CD14-positive monocyte (primary cell): ENCODE measurements at regions not wholly inside any gene's neighbourhood (a gene's known extent, or its start where the extent isn't known, plus 50 kb on each side); places are given as distances from the start of the nearest gene placed in this dataset.
"Not testable (repeated sequence)": the region's sequence is repeated elsewhere in the genome, so short reads cannot be mapped to it uniquely, and the experiment has no call there.

Experiments
- DNase-seq, 3 donors: peaks; one replicate each; pipeline ENCODE4 v3.0.0-alpha.2; 2011 to 2022
- H2AFZ ChIP-seq: 2 replicates; pipeline ENCODE4 v1.6.0; 2012; ENCODE audit warnings: mild to moderate bottlenecking, low read depth, low read length, inconsistent platforms; ENCODE audit not compliant: insufficient read depth, poor library complexity, severe bottlenecking
- H3K27ac ChIP-seq, 2 donors: 1 replicate in 1 of 2; 2 replicates in 1 of 2; pipeline ENCODE4 v1.5.1; 2012 to 2013; ENCODE audit warnings: low read length in 2 of 2, control low read depth in 1 of 2, inconsistent platforms in 1 of 2, low read depth in 1 of 2, mild to moderate bottlenecking in 1 of 2
- H3K27me3 ChIP-seq, 2 donors: one replicate each; pipeline versions ENCODE4 v1.6.0 to v1.6.1; 2011 to 2013; ENCODE audit warnings: low read length in 2 of 2; ENCODE audit not compliant: control insufficient read depth in 2 of 2, insufficient read depth in 2 of 2
- H3K36me3 ChIP-seq, 2 donors: replicated peaks in 1 of 2; 1 replicate in 1 of 2; 2 replicates in 1 of 2; pipeline versions ENCODE4 v1.5.1 to v1.6.1; 2012 to 2013; ENCODE audit warnings: low read length in 2 of 2, control low read depth in 1 of 2, inconsistent platforms in 1 of 2, mild to moderate bottlenecking in 1 of 2; ENCODE audit not compliant: insufficient read depth in 2 of 2, control insufficient read depth in 1 of 2
- H3K4me1 ChIP-seq, 2 donors: 1 replicate in 1 of 2; 2 replicates in 1 of 2; pipeline versions ENCODE4 v1.5.1 to v1.6.1; 2012 to 2013; ENCODE audit warnings: low read length in 2 of 2, control low read depth in 1 of 2, inconsistent platforms in 1 of 2, mild to moderate bottlenecking in 1 of 2, moderate library complexity in 1 of 2; ENCODE audit not compliant: insufficient read depth in 2 of 2, control insufficient read depth in 1 of 2
- H3K4me2 ChIP-seq: replicated peaks from 2 replicates; pipeline ENCODE3; 2012; ENCODE audit warnings: low read length, moderate library complexity, mild to moderate bottlenecking; ENCODE audit not compliant: poor library complexity, severe bottlenecking; ENCODE audit errors: extremely low read depth
- H3K4me3 ChIP-seq, 3 experiments: fragments of 200-600 bp in 1 of 3; sonication (generic) in 1 of 3; replicated peaks in 1 of 3; 1 replicate in 2 of 3; 2 replicates in 1 of 3; pipeline ENCODE4 v1.5.1; 2011 to 2013; ENCODE audit warnings: low read length in 3 of 3, mild to moderate bottlenecking in 3 of 3, control low read depth in 2 of 3, low read depth in 2 of 3, inconsistent platforms in 1 of 3, moderate library complexity in 1 of 3
- H3K79me2 ChIP-seq: 2 replicates; pipeline ENCODE4 v1.6.0; 2012; ENCODE audit warnings: mild to moderate bottlenecking, control low read depth, inconsistent platforms, low read length, moderate library complexity; ENCODE audit not compliant: insufficient read depth
- H3K9ac ChIP-seq: 2 replicates; pipeline ENCODE4 v1.6.0; 2017; ENCODE audit warnings: low read length, mild to moderate bottlenecking; ENCODE audit not compliant: insufficient read depth, poor library complexity, severe bottlenecking
- H3K9me3 ChIP-seq, 2 donors: replicated peaks in 1 of 2; 1 replicate in 1 of 2; 2 replicates in 1 of 2; pipeline versions ENCODE4 v1.5.1 to v1.6.1; 2012 to 2013; ENCODE audit warnings: low read length in 2 of 2, control low read depth in 1 of 2; ENCODE audit not compliant: control insufficient read depth in 1 of 2, insufficient read depth in 1 of 2
- H4K20me1 ChIP-seq: 2 replicates; pipeline ENCODE4 v1.6.0; 2012; ENCODE audit warnings: mild to moderate bottlenecking, low read length, control low read depth, moderate library complexity; ENCODE audit not compliant: insufficient read depth
- H3K27ac Mint-ChIP-seq, 7 donors: one replicate each; pipeline ENCODE4 v1.8.0; 2020; ENCODE audit warnings: mild to moderate bottlenecking in 7 of 7, mixed read lengths in 7 of 7, moderate library complexity in 6 of 7, inconsistent platforms in 2 of 7
- H3K27me3 Mint-ChIP-seq, 3 donors: one replicate each; pipeline ENCODE4 v1.8.0; 2021 to 2022; ENCODE audit warnings: low read depth in 3 of 3, mild to moderate bottlenecking in 3 of 3, mixed read lengths in 3 of 3, moderate library complexity in 3 of 3, inconsistent platforms in 1 of 3
- H3K36me3 Mint-ChIP-seq, 2 donors: one replicate each; pipeline ENCODE4 v1.8.0; 2020; ENCODE audit warnings: mixed read lengths in 2 of 2, inconsistent platforms in 1 of 2, mild to moderate bottlenecking in 1 of 2
- H3K4me1 Mint-ChIP-seq: one replicate; pipeline ENCODE4 v1.8.0; 2020; ENCODE audit warnings: mild to moderate bottlenecking, mixed read lengths
- H3K4me3 Mint-ChIP-seq, 2 donors: one replicate each; pipeline ENCODE4 v1.8.0; 2020; ENCODE audit warnings: mild to moderate bottlenecking in 2 of 2, mixed read lengths in 2 of 2, moderate library complexity in 1 of 2
- H3K9me3 Mint-ChIP-seq, 7 donors: one replicate each; pipeline ENCODE4 v1.8.0; 2020 to 2022; ENCODE audit warnings: mixed read lengths in 7 of 7, mild to moderate bottlenecking in 6 of 7, moderate library complexity in 6 of 7, inconsistent platforms in 2 of 7
- WGBS: methylation state at CpG from one replicate; pipeline ENCODE4 v1.1.5; 2013; ENCODE audit warnings: missing lambda C conversion rate; ENCODE audit not compliant: insufficient coverage; 5-methylcytosine and 5-hydroxymethylcytosine counted together
- intact Hi-C, 2 donors: fragments of 100-400 bp; cut with micrococcal nuclease; formaldehyde crosslinking; loops; one replicate each; pipeline versions ENCODE4 v1.15.0 to v1.15.1; 2023
- TF ChIP-seq, protein P1 (sequence below): fragments of 200-600 bp; IDR thresholded peaks from one replicate; pipeline ENCODE4 v1.8.0; 2022; ENCODE audit warnings: antibody characterized with exemption, mild to moderate bottlenecking

DNA sequence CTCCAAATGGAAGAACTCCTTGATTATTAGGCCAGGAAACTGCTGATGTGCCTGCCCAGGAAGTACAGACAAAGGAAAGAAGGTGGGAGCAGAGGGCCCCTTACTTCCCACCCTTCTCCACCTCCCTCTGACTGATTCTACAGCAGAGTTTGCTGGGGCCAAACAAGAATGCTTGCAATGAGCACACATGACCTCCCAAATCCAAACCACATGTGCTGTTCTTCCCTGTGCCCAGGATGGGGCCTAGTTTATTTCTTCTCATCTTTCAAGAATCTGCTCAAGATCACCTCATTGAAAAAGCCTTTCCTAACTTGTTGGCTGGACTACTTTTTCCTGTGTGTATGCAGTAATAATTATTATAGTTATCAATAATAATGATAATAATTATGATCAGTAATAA, 286.1 kb downstream of the RAB38 start:
- Histone ChIP-seq H3K27me3 (no peaks in the 10 kb centered on the region), H3K36me3 (no peaks in the 10 kb centered on the region)
- H3K9me3 Mint-ChIP-seq: peaks cover 0 to 2% (median 0%) of the 10 kb centered on the region in 7 donors

DNA sequence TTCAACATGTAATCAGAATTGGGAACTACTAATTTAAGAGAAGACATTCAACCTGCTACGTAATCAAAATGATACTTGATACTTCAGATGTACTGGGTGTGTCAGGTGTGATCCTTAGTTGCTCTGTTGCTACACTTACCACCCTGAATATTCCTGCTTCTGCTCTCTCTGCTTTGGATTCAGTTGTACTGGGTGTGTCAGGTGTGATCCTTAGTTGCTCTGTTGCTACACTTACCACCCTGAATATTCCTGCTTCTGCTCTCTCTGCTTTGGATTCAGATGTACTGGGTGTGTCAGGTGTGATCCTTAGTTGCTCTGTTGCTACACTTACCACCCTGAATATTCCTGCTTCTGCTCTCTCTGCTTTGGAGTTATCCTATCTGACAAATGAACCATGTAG, 290.2 kb downstream of the RAB38 start:
- no CpG with 5 or more reads among the region's 1 CpG for WGBS
- H3K4me3 Mint-ChIP-seq, H3K36me3 ChIP-seq, H2AFZ ChIP-seq, H3K27ac ChIP-seq, H3K27ac Mint-ChIP-seq, H3K79me2 ChIP-seq, intact Hi-C loops, H3K4me1 Mint-ChIP-seq, H3K9ac ChIP-seq, H3K9me3 Mint-ChIP-seq, H3K27me3 ChIP-seq, H3K4me1 ChIP-seq, H3K4me3 ChIP-seq, H3K9me3 ChIP-seq, H3K27me3 Mint-ChIP-seq, H3K4me2 ChIP-seq, DNase-seq, H4K20me1 ChIP-seq, H3K36me3 Mint-ChIP-seq: not testable (repeated sequence)

More for the DNA sequence above, 286.1 kb downstream of the RAB38 start:
- intact Hi-C loops: no loop called here
- Mint-ChIP-seq H3K4me1 (no peaks in the 10 kb centered on the region), H3K4me3 (no peak overlapping the region), H3K36me3 (no peaks in the 10 kb centered on the region), H3K27me3 (peaks cover 0 to 1% (median 0%) of the 10 kb centered on the region in 3 donors), H3K27ac (no peak overlapping the region)
- TF ChIP-seq, protein P1, sequence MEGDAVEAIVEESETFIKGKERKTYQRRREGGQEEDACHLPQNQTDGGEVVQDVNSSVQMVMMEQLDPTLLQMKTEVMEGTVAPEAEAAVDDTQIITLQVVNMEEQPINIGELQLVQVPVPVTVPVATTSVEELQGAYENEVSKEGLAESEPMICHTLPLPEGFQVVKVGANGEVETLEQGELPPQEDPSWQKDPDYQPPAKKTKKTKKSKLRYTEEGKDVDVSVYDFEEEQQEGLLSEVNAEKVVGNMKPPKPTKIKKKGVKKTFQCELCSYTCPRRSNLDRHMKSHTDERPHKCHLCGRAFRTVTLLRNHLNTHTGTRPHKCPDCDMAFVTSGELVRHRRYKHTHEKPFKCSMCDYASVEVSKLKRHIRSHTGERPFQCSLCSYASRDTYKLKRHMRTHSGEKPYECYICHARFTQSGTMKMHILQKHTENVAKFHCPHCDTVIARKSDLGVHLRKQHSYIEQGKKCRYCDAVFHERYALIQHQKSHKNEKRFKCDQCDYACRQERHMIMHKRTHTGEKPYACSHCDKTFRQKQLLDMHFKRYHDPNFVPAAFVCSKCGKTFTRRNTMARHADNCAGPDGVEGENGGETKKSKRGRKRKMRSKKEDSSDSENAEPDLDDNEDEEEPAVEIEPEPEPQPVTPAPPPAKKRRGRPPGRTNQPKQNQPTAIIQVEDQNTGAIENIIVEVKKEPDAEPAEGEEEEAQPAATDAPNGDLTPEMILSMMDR: no peak
- Histone ChIP-seq H3K79me2 (no peaks in the 10 kb centered on the region), H3K4me1 (no peaks in the 10 kb centered on the region), H3K9ac (no peak overlapping the region), H3K27ac (no peak overlapping the region), H3K9me3 (no peaks in the 10 kb centered on the region), H3K4me3 (no peak overlapping the region), H3K4me2 (no peak overlapping the region), H2AFZ (no peak overlapping the region), H4K20me1 (no peaks in the 10 kb centered on the region)
- DNase-seq: no peak
